ENCODE measurements at regions not wholly inside any gene's neighbourhood (a gene's known extent, or its start where the extent isn't known, plus 50 kb on each side); places are given as distances from the start of the nearest gene placed in this dataset.
"Not testable (repeated sequence)": the region's sequence is repeated elsewhere in the genome, so short reads cannot be mapped to it uniquely, and the experiment has no call there.

DNA sequence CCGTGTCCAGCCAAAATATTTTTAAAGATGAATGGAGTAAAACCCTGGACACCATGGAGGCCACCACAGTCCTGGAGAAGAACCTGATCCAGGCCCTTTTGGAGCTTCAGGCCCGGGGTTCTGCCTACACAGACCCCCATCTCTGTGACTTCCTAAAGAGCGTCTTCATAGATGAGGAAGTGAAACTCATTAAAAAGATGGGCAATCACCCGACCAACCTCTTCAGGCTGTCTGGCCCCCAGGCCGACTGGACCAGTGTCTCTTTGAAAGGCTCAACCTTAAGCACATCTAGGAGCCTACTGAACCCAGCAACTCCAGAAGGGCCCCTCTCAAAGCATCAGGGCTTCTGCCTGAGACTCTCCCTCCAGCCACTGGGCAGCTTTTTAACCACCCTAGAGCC, 107.9 kb upstream of the FAM174B start:
- DNase-seq, result no peak

DNA sequence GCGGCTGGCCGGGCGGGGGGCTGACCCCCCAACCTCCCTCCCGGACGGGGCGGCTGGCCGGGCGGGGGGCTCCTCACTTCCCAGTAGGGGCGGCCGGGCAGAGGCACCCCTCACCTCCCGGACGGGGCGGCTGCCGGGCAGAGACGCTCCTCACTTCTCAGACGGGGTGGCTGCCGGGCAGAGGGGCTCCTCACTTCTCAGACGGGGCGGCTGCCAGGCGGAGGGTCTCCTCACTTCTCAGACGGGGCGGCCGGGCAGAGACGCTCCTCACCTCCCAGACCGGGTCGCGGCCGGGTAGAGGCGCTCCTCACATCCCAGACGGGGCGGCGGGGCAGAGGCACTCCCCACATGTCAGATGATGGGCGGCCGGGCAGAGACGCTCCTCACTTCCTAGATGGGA, 112.6 kb upstream of the FAM174B start:
- not testable (repeated sequence) for DNase-seq

DNA sequence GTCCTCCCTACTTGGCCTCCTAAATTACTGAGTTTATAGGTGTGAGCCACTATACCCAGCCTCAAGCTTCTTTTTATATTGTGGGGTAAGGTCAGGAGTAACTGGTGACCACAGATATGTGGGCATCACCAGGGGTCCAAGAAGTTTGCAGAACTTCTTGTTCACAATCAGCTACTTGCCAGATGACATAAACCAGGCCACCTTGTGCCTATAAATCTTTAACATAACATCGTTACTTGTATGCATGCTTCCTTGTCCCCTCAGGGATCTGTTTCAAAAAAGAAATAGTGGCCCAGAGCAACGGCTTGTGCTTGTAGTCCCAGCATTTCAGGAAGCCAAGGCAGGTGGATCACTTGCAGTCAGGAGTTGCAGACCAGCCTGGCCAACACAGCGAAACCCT, 115.1 kb upstream of the FAM174B start:
- no peak for DNase-seq

DNA sequence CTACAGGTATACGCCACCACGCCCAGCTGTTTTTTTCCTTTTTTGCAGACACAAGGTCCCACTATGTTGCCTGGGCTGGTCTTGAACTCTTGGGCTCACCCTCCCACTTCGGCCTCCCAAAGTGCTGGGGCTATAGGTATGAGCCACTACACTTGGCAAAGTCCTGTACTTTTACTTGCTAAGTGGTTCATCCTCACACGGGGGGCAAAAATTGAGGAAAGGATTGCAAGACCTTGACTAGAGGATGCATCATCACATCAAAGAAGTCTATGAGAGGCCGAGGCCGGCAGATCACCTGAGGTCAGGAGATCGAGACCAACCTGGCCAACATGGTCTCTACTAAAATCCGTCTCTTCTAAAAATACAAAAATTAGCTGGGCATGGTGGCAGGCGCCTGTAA, 116.5 kb upstream of the FAM174B start:
- DNase-seq, result no peak

DNA sequence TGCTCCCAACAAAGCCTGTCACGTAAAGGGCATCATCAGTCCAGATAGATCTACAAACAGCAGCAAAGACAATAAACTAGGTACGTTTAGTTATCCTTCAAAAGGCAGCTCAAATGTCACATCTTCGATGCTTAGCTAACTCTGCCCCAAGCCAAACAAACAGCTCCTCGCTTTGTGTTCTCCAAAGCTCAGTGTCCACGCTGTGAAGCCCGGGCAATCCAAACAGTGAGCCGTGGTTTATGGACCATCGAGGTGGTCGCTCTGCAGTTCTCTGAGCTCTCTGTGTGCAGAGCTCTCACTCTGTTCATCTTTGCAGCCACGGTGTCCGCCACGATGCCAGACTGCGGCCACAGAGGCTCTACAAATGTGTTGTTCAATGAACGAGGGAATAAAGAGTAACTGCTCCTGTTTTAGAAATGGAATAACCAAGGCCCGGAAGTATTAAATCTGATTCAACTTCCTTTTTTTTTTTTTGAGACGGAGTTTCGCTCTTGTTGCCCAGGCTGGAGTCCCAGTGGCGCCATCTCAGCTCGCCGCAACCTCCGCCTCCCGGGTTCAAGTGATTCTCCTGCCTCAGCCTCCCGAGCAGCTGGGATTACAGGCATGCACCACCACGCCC, 117.2 kb upstream of the FAM174B start:
- no peak for DNase-seq

DNA sequence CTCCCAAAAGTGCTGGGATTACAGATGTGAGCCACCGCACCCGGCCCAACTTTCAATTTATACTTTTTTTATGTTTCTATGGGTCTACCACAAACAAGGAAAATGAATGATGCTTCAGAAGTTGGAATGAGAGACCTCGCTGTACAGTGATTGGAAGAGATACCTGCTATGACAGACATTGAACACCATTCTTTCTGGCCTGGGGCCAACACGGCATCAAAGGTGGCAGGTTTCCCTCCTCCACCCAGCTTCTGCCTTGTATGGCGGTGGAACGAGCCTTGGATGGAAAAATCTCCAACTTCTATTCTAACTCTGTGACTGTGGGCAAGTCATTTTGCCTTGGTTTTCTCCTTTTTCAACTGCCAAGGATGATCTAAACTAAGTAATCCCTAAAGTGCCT, 117.8 kb upstream of the FAM174B start:
- DNase-seq, result no peak

DNA sequence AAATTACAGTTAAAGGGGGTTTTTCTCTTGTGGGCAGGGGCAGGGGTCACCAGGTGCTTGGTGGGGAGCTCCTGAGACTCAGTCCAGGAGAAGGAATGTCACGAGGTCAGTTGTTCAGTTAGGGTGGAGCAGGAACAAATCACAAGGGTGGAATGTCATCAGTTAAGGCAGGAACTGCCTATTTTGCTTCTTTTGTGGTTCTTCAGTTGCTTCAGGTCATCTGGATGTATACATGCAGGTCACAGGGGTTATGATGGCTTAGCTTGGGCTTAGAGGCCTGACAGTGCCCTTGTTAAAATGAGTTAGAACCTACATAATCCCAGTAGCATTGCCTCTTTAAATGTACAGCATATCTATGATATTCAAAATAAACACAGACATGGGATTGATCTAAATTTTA, 120.2 kb upstream of the CHD2 start:
- no peak for DNase-seq

DNA sequence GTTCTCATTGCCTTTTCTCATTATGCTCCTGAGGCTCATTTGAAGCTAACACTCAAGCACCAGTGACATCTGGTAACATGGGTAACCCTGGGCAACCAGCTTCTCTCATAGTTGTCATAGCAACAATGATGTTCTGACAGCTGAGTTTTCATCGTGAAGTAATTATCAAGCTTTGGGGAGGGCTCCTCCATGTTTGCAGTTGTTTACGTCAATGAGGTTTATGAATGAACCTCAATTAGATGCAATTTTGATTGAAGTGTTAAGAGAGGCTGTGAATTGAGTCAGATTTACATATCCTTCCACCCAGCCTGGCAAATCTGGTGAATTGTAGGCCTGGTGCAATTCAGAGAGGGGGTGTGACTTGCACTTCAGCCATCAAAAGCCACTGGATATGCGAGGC, 119.3 kb upstream of the CHD2 start:
- DNase-seq, result no peak

DNA sequence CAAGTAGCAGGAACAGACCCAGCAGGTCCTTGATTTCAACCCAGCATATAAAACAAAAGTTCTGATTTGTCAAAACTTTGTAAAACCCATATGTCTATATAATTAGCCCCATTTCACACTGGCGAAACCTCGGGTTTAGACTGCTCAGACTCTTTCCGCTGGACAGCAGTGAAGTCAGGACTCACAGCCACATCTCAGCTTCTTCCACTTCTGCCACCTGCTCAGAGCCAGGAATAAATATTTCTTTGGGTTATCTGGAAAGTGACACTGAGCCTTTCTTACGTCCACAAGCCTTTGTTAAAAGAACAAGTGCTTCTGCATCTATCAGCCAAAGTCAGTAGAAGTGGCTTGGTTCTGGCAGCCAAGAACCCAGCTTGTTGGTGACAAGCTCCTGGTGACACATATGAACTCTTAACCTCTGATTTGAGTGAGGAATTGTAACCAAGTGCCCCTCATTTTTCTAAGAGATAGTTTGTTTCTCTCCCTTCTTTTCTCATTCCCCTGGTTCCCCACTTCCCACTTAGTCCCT, 118.1 kb upstream of the CHD2 start:
- DNase-seq, result no peak

DNA sequence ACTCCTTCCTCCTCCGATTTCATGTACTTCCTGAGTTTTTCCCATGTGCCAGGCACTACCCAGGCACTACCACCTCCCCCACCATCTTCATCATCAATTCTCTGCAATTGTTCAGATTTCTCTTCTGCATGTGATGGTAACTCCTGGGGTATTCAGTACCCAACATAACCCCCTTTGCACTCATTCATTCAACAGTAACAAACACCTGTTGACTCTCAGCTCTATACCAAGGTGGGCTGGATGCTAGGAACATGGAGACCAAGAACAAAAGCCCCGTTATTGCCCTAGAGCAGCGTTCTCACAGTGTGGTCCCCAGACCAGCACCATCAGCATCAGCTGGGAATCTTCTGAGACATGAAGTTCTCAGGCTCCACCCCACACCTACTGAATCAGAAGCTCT, 113.0 kb upstream of the CHD2 start:
- DNase-seq, result no peak

DNA sequence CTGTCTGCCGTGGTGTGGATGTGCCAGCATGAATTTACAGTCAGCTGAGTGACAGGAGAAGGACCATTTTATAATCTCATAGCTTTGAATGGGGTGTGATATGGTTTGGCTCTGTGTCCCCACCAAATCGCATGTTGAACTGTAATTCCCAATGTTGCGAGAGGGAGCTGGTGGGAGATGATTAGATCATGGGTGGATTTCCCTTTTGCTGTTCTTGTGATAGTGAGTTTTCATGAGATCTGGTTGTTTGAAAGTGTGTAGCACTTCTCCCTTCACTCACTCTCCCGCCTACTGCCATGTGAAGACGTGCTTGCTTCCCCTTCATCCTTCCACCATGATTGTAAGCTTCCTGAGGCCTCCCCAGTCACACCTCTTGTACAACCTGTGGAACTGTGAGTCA, 111.9 kb upstream of the CHD2 start:
- no peak for DNase-seq

DNA sequence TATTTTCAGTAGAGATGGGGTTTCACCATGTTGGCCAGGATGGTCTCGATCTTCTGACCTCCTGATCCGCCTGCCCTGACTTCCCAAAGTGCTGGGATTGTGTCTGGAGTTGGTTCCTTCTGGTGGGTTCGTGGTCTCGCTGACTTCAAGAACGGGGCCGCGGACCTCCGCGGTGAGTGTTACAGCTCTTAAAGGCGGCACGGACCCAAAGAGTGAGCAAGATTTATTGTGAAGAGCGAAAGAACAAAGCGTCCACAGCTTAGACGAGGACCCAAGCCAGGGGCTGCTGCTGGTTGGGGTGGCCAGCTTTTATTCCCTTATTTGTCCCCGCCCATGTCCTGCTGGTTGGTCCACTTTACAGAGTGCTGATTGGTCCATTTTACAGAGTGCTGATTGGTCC, 111.3 kb upstream of the CHD2 start:
- DNase-seq, result not testable (repeated sequence)

DNA sequence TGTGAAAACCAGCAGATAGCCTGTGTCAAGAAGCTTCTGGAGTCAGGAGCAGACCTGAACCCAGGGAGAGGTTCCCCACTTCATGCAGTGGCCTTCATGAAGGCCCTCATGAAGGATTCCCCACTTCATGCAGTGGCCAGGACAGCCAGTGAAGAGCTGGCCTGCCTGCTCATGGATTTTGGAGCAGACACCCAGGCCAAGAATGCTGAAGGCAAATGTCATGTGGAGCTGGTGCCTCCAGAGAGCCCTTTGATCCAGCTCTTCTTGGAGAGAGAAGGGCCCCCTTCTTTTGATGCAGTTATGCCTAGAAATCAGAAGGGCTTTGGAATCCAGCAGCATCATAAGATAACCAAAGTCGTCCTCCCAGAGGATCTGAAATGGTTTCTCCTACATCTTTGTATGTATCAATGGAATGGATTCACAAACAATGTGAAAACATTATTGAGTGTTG, 103.9 kb upstream of the CHD2 start:
- DNase-seq, result no peak

DNA sequence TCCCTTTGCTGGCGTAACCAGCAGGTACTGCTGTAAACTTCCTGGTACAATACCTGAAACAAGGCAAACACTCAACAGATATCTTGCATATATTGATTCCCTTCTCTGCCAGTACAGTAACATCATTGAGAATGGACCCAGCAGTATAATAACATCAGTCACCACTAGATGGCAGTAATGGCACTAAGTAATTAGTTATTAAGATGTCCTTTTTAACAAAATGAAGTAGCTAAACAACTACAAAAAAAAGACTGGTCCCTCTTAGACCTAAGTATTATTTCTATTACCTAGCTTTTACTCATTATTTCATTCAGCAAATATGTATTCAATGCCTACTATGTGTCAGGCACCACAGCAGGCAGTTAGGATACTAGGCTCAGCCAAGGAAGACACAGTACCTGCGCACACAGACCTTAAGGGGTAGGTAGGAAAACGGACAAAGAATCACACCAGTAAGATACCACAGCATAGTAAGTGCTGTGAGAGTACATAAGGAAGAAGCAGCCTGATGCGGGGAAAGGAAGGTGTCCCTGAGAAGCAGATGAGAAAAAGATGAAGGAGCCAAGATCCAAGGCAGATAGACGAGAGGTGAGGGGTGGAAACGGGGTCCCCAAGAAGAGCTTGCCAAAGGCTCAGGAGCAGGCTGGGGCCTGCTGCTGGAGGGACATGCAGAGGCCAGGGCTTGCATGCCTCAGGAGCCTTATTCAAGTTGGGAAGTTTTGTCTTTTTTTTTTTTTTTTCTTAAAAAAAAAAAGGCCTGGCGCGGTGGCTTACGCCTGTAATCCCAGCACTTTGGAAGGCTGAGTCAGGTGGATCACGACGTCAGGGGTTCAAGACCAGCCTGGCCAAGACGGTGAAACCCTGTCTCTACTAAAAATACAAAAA, 102.7 kb upstream of the CHD2 start:
- DNase-seq, result no peak

DNA sequence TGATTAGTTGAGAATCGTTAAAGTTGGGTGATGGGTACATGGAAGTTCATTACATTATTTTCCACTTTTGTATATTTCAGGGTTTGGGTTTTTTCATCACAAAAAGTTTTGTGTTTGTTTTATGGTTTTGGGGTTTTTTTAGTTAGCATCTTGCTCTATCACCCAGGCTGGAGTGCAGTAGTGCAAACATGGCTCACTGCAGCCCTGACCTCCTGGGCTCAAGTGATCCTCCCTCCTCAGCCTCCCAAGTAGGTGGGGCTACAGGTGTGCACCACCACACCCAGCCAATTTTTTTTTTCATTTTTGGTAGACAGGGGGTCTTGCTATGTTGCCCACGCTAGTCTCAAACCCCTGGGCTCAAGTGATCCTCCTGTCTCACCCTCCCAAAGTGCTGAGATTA, 100.1 kb upstream of the CHD2 start:
- DNase-seq, result no peak

DNA sequence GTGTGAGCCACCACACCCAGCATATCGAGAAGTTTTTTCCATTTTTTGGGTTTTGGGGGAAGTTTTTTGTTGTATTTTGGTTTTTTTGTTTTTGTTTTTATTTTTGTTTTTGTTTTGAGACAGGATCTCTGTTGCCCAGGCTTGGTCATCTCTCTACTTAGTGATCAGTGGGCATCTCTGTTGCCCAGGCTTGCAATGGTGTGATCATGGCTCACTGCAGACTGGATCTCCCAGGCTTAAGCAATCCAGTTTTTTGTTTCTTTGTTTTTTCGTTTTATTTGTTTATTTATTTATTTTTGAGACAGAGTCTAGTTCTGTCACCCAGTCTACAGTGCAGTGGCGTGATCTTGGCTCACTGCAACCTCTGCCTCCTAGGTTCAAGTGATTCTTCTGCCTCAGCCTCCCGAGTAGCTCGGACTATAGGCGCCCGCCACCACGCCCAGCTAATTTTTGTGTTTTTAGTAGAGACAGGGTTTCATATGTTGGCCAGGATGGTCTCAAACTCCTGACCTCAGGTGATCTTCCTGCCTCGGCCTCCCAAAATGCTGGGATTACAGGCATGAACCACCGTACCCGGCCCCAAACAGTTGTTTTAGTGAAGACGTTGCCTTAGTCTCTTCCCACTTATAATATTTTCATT, 99.6 kb upstream of the CHD2 start:
- not testable (repeated sequence) for DNase-seq

DNA sequence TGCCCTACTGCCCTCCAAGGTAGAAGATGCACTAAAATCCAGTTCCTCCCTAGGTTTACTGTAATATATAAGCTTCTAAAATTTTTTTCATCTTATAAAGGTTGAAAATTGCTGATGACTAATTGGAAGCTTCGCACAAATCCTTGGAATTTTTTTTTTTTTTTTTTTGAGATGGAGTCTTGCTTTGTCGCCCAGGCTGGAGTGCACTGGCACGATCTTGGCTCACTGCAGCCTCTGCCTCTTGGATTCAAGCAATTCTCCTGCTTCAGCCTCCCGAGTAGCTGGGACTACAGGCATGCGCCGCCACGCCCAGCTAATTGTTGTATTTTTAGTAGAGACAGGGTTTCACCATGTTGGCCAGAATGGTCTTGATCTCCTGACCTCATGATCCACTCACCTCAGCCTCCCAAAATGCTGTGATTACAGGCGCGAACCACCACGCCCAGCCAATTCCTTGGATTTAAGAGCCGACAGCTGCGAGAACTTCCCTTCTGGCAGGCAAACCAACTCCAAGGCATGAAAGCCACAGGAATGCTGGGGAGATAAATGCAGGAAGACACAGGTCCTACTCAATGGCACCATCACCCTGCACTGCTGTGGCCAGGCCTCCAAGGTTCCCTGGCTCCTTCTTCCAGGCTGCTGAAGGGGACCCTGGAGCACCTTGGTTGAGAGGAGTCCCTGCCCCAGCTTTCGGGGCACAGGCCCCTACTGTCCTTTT, 98.9 kb upstream of the CHD2 start:
- not testable (repeated sequence) for DNase-seq

DNA sequence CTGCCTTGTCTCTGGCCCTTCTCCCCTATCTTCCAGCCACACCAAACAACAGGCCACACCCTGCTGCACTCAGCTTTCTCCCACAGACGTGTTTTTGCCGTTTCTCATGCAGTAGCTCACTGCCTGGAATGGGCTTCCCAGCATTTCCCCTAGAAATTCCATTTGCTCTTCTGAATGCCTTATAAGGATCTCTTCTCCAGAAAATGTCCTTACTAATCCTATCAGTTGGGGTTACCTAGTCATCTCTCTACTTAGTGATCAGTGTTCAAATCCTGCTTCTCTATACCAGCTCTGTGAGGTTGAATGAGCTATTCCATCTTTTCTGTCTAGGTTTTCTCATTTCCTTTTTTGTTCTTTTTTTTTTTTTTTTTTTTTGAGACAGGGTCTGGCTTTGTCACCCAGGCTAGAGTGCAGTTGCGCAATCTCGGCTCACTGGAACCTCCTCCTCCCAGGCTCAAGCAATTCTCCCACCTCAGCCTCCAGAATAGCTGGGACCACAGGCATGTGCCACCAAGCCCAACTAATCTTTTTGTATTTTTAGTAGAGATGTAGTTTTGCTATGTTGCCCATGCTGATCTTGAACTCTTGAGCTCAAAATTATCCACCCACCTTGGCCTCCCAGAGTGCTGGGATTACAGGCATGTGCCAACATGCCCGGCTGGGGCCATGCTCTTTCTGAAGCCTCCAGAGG, 98.2 kb upstream of the CHD2 start:
- DNase-seq, result no peak

DNA sequence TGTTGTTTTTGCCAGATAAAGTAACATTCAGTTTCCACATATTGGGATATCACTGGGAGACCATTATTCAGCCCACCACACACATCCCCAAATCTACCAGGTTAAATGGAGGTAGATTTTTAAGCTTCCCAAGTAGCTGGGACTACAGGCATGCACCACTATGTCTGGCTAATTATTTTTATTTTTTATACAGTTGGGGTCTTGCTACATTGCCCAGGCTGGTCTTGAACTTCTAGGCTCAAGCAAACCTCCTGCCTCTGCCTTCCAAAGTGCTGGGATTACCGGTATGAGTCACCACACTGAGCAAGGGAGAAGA, 96.6 kb upstream of the CHD2 start:
- no peak for DNase-seq

DNA sequence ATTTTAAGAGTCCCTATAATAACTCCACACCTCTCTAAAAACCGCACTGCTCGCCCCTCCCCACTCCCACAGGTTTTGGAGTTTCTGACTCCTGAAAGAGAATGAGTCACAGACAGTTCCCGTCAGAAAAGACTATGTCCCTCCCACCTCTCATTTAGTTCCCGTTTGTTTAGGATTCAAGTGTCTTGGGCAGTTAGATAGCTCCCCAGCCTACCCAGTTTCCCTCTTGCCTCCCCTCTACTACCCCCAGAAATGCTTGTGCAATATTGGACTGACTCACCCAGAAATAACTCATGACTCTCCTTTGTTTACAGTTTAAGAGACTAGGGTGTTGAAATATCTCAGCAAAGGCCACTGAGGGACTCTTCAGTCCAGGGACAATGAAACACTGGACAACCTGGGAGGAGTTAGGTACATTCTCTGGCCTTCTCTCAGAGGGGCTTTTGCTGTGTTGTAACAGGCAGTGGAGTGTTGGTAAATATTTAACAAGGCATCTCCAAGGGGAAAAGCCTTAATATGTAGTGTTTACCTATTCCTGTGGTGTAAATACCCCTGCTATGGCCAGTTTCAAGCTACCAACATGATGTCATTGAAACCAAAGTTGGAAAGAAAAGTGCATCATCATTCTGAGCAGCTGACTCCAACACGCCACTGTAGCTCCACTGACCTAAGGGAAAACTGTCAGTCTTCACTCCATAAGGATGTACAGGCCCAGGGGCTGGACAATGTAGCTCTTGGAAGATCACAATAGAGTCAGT, 96.1 kb upstream of the CHD2 start:
- DNase-seq, result peak; percentile 89

DNA sequence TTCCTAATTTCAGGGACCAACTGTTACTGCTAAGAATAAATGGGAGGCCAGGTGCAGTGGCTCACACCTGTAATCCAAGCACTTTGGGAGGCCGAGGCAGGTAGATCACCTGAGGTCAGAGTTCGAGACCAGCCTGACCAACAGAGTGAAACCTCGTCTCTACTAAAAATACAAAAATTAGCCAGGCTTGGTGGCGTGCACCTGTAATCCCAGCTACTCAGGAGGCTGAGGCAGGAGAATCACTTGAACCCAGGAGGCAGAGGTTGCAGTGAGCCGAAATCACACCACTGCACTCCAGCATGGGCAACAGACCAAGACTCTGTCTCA, 95.6 kb upstream of the CHD2 start:
- not testable (repeated sequence) for DNase-seq

DNA sequence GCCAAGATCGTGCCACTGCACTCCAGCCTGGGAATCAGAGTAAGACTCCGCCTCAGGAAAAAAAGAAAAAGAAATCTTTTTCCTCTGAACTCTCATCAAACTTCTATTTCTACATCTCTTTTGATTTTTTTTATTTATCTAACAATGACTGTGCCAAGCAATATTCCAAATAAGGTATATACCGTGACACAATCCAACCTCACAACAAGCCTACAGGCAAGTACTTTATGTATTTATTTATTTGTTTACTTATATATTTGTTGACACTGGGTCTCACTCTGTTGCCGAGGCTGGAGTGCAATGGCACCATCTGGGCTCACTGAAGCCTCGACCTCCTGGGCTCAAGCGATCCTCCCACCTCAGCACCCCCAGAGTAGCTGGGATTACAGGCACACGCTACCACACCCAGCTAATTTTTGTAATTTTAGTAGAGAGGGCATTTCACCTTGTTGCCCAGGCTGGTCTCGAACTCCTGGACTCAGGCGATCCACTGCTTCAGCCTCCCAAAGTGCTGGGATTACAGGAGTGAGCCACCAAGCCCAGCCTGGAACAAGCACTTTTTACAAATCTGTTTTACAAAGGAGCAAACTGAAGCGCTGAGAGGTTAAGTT, 94.9 kb upstream of the CHD2 start:
- DNase-seq, result no peak

Measured in T1000 (cell line).